H54 (cell line): ENCODE measurements at regions not wholly inside any gene's neighbourhood (a gene's known extent, or its start where the extent isn't known, plus 50 kb on each side); places are given as distances from the start of the nearest gene placed in this dataset.
"Not testable (repeated sequence)": the region's sequence is repeated elsewhere in the genome, so short reads cannot be mapped to it uniquely, and the experiment has no call there.

Experiments used
- DNase-seq: peaks from one replicate; pipeline ENCODE4 v3.0.0; 2011; ENCODE audit warnings: low spot score, mixed read lengths; ENCODE audit not compliant: insufficient read length
- FAIRE-seq: peaks from 3 replicates; lab custom pipeline; 2011; peaks lifted over from hg19 to GRCh38; lab: Jason Lieb, UNC
- POLR2A ChIP-seq: IDR thresholded peaks from 2 replicates; pipeline ENCODE4 v1.6.1; 2011; ENCODE audit warnings: low read depth, mild to moderate bottlenecking, low read length

DNA sequence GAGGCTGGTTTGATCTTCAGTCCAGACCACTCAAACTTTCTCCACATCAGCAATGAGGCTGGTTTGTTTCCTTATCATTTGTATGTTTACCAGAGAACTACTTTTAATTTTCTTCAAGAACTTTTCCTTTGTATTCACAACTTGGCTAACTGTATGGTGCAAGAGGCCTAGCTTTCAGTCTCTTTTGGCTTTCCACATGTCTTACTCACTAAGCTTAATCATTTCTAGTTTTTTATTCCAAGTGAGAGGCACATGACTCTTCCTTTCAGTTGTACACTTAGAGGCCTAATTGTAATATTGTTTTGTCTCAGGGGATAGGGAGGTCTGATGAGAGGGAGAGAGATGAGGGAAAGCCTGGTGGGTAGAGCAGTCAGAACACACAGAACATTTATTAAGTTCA is 554.0 kb upstream of the ARRDC3 start:
- no peak for FAIRE-seq
- no peak for TF ChIP-seq POLR2A
- no peak for DNase-seq

DNA sequence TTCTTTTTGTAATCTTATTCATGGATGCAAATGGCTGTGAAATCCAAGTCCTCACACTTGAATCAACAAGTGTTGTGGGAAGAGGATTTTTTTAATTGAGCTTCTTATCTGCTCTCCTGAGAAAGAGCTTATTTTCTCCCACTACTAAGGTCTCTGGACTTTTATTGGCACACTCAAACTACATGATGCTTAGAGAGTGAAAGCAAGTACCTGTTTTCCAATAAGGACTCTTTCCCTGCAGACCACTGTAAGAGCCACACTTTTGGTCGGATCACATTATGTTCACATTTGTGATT is 546.4 kb upstream of the ARRDC3 start:
- FAIRE-seq: no peak
- no peak for TF ChIP-seq POLR2A
- DNase-seq: no peak

DNA sequence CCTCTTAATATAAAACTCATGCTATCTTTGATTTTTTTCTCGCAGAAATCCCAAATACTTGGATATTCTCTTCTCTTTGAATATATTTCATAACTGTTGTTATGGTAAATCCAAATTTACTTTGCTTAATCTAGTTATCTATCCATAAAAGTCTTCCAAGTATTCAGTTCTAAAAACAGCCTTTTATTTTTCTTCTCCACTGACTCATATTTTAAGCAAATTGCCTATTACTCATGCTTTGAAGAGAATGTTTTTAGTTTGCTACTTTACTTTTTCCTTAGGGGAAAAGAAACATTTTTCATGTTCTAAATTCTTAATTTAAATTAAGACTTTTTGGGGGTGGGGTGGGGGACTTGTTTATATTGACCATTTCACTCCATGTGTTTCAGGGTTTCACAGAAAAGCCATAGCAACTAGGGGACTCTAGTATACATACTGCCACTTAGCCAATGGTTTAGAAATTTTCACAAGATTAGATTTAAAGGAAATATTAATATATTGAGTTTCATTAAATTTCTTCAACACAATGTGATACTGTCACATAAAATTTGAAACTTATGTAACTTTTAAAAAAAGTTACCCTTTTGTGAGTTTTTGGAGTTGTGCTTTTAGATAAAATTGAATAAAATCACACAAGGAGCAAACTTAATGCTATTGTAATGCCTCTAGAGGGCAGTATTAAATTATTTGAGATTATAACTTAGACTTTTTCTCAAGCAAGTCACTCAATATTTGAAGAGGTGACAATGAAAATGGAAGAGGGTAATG is 545.8 kb upstream of the ARRDC3 start:
- peak; percentile 66 for FAIRE-seq
- TF ChIP-seq POLR2A: no peak
- DNase-seq: peak; percentile 2

DNA sequence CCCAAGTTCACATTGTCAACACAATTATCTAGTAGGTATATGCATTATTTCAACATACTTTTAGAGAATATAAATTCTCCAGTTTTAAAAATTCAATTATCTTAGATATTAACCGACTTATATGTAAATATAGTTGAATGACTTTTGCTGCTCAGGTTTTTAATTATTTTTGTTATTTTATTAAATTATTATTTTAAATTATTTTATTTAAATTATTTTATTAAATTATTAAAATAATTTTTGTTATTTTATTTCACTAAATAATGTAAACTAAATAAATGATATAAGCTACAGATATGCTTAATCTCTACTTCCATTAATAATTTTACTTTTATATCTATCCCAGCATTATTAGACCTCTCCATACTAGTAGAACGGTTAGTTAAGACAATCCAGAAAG is 544.3 kb upstream of the ARRDC3 start:
- no peak for TF ChIP-seq POLR2A
- no peak for FAIRE-seq
- DNase-seq: no peak

DNA sequence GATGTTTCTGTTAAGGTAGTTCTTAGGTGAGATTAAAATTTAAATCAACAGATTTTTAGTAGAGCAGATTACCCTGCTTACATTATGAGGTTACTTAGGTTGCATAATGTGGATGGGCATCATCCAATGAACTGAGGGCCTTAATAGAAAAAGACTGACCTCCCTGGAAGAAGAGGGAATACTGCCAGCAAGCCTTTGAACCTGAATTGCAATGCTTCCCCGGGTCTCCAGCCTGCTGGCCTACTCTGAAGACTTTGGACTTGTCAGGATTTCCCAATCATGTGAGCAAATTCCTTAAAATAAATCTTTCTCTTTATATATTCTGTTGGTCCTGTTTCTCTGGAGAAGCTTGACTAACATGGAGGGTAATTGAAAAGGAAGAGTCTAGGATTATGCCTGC is 542.1 kb upstream of the ARRDC3 start:
- TF ChIP-seq POLR2A: no peak
- FAIRE-seq: no peak
- DNase-seq: no peak

DNA sequence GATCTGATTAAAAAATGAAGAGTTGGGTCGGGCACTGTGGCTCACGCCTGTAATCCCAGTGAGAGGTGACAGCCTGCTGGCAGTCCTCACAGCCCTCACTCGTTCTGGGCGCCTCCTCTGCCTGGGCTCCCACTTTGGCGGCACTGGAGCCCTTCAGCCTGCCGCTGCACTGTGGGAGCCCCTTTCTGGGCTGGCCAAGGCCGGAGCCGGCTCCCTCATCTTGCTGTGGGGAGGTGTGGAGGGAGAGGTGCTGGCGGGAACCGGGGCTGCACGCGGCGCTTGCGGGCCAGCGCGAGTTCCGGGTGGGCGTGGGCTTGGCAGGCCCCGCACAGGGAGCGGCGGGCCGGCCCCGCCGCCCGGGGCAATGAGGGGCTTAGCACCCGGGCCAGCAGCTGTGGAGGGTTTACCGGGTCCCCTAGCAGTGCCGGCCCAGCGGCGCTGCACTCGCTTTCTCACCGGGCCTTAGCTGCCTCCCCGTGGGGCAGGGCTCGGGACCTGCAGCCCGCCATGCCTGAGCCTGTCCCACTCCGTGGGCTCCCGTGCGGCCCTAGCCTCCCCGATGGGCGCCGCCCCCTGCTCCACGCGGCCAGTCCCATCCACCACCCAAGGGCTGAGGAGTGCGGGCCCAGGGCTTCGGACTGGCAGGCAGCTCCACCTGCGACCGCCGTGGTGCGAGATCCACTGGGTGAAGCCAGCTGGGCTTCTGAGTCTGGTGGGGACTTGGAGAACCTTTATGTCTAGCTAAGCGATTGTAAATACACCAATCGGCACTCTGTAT is 534.1 kb upstream of the ARRDC3 start:
- not testable (repeated sequence) for DNase-seq, FAIRE-seq

DNA sequence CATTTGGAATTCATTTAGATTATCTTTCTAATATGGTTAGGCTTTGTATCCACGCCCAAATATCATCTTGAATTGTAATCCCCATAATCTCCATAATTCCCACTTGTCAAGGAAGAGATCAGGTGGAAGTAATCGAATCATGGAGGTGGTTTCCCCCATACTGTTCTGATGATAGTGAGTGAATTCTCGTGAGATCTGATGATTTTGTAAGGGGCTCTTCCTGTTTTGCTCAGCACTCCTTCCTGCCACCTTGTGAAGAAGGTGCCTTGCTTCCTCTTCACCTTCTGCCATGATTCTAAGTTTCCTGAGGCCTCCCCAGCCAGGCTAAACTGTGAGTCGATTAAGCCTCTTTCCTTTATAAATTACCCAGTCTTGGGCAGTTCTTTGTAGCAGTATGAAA is 527.5 kb upstream of the ARRDC3 start:
- FAIRE-seq (peak; percentile 30), DNase-seq (no peak)
- TF ChIP-seq POLR2A: no peak

DNA sequence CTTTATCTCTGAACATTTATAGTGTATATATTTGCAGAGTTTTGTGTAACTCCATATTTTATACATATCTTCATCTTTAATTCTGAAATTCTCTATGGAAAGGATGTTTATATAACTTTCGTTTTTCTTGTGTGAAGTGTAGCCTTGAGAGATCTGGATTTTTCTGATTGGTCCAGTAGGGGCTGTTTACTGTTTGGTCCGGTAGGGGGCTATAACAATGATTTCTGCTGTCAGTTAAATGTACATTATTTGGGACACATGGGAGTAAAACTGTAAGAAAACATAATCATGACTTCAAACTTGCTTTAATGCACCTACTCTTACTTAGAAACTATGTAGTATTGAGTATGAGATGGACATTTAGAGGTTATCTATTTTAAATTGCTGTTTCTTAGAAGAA is 527.1 kb upstream of the ARRDC3 start:
- DNase-seq: no peak
- no peak for FAIRE-seq
- TF ChIP-seq POLR2A: no peak

DNA sequence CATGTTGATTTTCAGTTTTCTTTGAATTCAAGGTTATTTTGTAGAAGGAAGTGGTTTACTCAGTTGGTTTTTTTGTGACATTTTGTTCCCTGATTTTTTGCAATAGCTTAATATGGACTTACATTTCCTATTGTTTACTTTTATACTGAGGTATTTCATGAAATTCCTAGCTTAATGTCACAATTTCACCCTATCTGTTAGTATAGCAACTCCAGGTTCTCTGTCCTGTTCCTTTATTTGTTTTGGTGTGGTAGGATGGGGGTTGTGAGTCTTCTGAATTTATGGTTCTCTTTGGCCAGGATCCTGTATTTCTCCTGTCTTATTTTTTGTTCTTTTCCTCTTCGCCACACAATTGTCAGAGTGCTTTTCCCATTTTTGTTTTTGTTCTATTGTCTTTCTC is 523.4 kb upstream of the ARRDC3 start:
- FAIRE-seq (no peak), DNase-seq (no peak)
- no peak for TF ChIP-seq POLR2A

DNA sequence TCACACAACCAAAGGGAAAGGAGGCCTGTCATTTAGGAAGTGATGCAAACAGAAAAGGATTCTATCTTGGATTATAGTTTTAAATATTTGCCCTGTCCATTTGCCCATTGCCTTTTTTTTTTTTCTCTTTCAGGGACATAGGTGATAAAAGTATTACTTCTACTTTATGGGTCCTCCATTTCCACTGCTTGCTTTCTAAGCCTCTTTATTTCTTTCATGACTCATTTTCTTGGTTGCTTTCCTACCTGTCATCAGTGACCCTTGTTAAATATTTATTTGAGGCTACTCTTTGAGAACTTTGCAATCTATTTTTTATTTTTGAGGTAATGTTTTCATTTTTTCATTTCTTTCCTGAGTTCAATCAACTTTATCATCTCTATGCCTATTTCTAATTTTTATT is 522.9 kb upstream of the ARRDC3 start:
- FAIRE-seq (no peak), DNase-seq (no peak)
- no peak for TF ChIP-seq POLR2A

DNA sequence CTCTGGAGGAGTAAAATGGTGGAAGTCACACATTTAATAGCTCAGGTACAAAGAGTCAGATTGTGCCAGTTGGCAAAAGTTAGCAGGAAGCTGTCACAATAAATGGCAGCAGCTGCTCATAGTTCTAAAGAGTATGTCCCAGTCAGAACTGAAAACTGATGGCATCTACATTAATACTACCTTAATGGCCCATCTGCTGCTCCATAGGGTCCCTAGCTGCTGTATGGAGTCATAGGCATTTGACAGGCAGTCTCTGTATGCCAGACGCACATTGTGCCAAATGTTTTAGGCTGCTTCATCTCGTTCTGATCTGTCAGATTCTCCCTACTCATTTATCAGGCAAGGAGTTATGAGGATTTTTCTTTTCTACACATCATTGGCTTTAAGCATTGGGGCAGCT is 515.8 kb upstream of the ARRDC3 start:
- FAIRE-seq (no peak), DNase-seq (no peak)
- TF ChIP-seq POLR2A: no peak

DNA sequence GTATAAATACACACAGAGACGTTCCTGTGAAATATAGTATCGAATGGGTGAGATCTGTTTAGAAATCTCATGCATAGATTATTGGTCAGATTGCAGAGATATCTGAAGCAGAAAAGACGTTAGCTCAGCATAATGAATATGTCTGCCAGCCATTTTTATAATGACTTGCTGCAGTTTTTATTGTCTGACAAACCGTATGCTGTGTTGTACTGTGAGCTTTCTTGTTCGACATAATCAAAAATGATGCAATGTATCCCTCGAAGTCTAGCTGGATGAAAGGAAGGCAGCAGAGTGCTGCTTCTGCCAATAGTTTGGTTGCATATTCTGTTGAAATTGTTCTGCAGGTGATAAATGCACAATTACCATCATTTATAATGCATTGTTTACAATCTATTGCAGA is 514.9 kb upstream of the ARRDC3 start:
- DNase-seq (no peak), FAIRE-seq (no peak)
- no peak for TF ChIP-seq POLR2A

DNA sequence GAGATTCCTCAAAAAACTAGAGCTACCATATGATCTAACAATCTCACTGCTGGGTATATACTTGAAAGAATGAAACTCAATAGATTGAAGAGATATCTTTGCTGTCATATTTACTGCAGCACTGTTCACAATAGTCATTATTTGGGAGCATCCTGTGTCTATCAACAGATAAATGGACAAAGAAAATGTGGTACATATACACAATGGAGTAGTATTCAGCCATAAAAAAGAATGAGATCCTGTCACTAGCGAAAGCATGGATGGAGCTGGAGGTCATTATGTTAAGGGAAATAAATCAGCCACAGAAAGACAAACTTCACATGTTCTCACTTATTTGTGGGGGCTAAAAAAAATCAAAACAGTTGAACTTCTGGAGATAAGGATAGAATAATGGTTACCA is 505.7 kb upstream of the ARRDC3 start:
- FAIRE-seq: no peak
- DNase-seq: no peak
- no peak for TF ChIP-seq POLR2A

DNA sequence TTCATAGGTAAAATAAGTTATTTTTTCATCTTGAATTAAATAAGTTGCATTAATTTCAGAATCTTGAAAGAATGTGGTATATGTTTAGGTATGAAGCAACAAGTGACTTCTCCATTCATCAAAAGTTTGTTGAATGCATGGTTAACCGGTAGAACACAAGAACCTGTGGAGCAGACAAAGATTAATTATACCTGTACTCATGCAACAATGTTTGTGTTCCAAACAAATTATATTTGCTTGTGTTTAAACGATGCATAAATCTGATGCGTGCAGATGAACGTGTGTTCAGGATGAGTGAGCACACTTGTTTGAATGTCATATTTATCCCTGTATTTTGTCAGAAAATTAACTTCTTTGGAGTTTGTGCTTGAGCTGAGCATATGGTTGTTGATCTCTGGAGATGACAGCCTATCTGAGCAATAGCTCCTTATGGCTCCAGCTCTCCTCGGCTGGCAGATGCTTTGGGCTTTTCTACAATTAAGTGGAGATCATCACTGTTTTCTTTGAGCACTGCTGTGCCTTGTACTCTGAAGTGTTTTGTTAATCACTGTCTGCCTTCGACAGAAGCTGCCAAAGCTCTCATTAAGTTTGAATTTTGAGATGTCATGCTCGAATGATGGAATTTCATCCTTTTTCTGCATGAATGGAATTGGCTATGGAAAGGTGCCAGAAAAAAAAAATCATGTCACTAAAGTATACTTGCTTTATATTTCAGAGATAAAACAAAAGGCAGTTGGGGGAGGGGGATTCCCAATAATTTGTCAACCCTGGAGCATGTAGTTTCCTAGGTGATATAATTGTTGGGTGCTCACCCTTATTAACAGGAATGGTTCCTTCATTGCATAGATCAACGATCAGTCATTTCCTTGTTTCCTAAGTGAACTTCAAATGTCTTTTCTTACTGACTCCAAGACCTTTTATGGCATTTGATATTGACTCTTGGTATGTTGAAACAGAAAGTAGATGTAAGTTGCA is 502.5 kb upstream of the ARRDC3 start:
- FAIRE-seq: no peak
- DNase-seq: no peak
- TF ChIP-seq POLR2A: no peak

DNA sequence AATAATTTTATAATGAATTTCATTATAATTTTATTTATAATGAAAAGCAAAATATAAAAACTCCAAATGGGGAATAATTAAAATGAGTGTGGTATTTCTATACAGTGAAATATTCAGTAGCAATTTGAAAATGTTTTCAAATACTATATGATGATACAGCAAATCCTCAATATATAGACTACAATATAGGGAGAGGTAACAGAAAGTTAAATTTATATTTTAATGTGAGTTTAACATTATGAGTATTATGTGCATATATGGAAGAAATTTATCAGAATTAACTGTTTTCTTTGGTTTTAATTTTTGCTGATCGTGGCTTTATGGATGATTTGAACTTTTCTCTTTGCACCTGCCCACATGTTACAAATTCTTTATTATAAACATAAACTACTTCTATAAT is 500.9 kb upstream of the ARRDC3 start:
- no peak for DNase-seq
- no peak for TF ChIP-seq POLR2A
- no peak for FAIRE-seq
